Panc1 (cell line): ENCODE measurements at regions not wholly inside any gene's neighbourhood (a gene's known extent, or its start where the extent isn't known, plus 50 kb on each side); places are given as distances from the start of the nearest gene placed in this dataset.

Experiments
- ATAC-seq: fragments of 200-7000 bp; cut with Tn5 transposase; 2 replicates; pipeline ENCODE4 v1.9.1; 2020; ENCODE audit warnings: mild to moderate bottlenecking, moderate library complexity
- BruUV-seq: library from RNA; stranded (reverse); fragments of 400-500 nt; replicated peaks from 2 replicates; lab custom pipeline; 2021; lab: Mats Ljungman, UMichigan
- CTCF ChIA-PET: fragments of 300-600 bp; sonication (Branson Sonifier 250); formaldehyde crosslinking; loops from one replicate; lab custom pipeline; 2022; ENCODE audit warnings: antibody characterized with exemption; lab: Charles Lee
- POLR2A ChIA-PET: fragments of 300-600 bp; sonication (Branson Sonifier 250); formaldehyde crosslinking; loops from one replicate; lab custom pipeline; 2022; ENCODE audit warnings: antibody characterized with exemption; lab: Charles Lee
- DNase-seq: peaks from one replicate; pipeline ENCODE4 v3.0.0-alpha.2; 2010; ENCODE audit warnings: low read depth, low spot score
- H3K27ac ChIP-seq: 2 replicates; pipeline ENCODE4 v1.5.1; 2011; ENCODE audit warnings: mild to moderate bottlenecking, low read length, inconsistent platforms
- H3K27me3 ChIP-seq: fragments of 200-500 bp; sonication (Bioruptor generic); 2 replicates; pipeline ENCODE4 v1.6.0; 2014; ENCODE audit warnings: low read length, inconsistent platforms; ENCODE audit not compliant: control insufficient read depth, insufficient read depth
- H3K36me3 ChIP-seq: fragments of 200-500 bp; sonication (Bioruptor generic); 2 replicates; pipeline ENCODE4 v1.5.1; 2014; ENCODE audit warnings: inconsistent platforms, mild to moderate bottlenecking, low read length, moderate library complexity; ENCODE audit not compliant: control insufficient read depth, insufficient read depth
- H3K4me1 ChIP-seq: 2 replicates; pipeline ENCODE4 v1.5.1; 2011; ENCODE audit warnings: inconsistent platforms, mild to moderate bottlenecking, low read length, moderate library complexity; ENCODE audit not compliant: control insufficient read depth, insufficient read depth
- H3K4me3 ChIP-seq, 2 experiments: 2 replicates each; pipeline ENCODE4 v1.5.1; 2011 to 2012; ENCODE audit warnings: low read depth in 2 of 2, low read length in 2 of 2, mild to moderate bottlenecking in 2 of 2, inconsistent platforms in 1 of 2, moderate library complexity in 1 of 2
- H3K9me3 ChIP-seq: fragments of 200-500 bp; sonication (Bioruptor generic); 2 replicates; pipeline ENCODE4 v1.5.1; 2014; ENCODE audit warnings: low read depth, mild to moderate bottlenecking, inconsistent platforms, low read length, moderate library complexity; ENCODE audit not compliant: control insufficient read depth, insufficient read depth
- CTCF ChIP-seq: fragments of 450-650 bp; IDR thresholded peaks from 2 replicates; pipeline ENCODE4 v1.5.1; 2017; ENCODE audit warnings: mild to moderate bottlenecking
- POLR2AphosphoS5 ChIP-seq: IDR thresholded peaks from 2 replicates; pipeline ENCODE4 v1.6.1; 2012; ENCODE audit warnings: mild to moderate bottlenecking, low read depth, low read length, moderate library complexity
- REST ChIP-seq, 2 experiments: IDR thresholded peaks; 2 replicates each; pipeline ENCODE4 v1.6.1; 2011 to 2012; ENCODE audit warnings: low read depth in 2 of 2, control low read depth in 1 of 2, low read length in 1 of 2, mild to moderate bottlenecking in 1 of 2, moderate library complexity in 1 of 2; ENCODE audit not compliant: insufficient read depth in 1 of 2
- SIN3A ChIP-seq: IDR thresholded peaks from 2 replicates; pipeline ENCODE4 v1.6.1; 2012; ENCODE audit warnings: low read depth, mild to moderate bottlenecking, low read length, moderate library complexity, borderline replicate concordance; ENCODE audit not compliant: insufficient read depth
- TCF7L2 ChIP-seq: IDR thresholded peaks from 2 replicates; pipeline ENCODE4 v1.6.1; 2011; ENCODE audit warnings: mild to moderate bottlenecking, low read depth, low read length, inconsistent platforms
- in situ Hi-C: cut with HindIII; loops from 2 replicates; pipeline ENCODE4 v1.10.0; 2016; ENCODE audit warnings: low sequenced_read_pairs, low pct_unique_long_range_greater_than_20kb
- intact Hi-C: fragments of 100-400 bp; cut with micrococcal nuclease; formaldehyde crosslinking; loops from one replicate; pipeline ENCODE4 v1.10.0; 2022; ENCODE audit not compliant: unreplicated experiment

GRCh38 chr12:86683568-86684304, 427.5 kb upstream of the MGAT4C start:
- ChIA-PET CTCF (no interaction called here), POLR2A (no interaction called here)
- intact Hi-C loops (no loop called here), in situ Hi-C loops (no loop called here)
- no peak overlapping the region for H3K27ac ChIP-seq
- TF ChIP-seq REST (IDR thresholded peaks at IDR 0.05; ENCODE audit: insufficient read depth in 1 of 2, low read depth in 2 of 2, low read length in 1 of 2), result no peak
- TF ChIP-seq SIN3A, result no peak
- TF ChIP-seq TCF7L2, result no peak
- TF ChIP-seq CTCF, result no peak
- no peak for TF ChIP-seq POLR2AphosphoS5
- no peak for ATAC-seq
- H3K4me1 ChIP-seq, result no peaks in the 10 kb centered on the region
- BruUV-seq, result no TSS peak
- no peaks in the 10 kb centered on the region for H3K9me3 ChIP-seq
- H3K4me3 ChIP-seq, result no peak overlapping the region
- no peaks in the 10 kb centered on the region for H3K36me3 ChIP-seq
- no peak for DNase-seq
- no peaks in the 10 kb centered on the region for H3K27me3 ChIP-seq

- BruUV-seq, result no TSS peak
- no peaks in the 10 kb centered on the region for H3K36me3 ChIP-seq
- intact Hi-C loops (no loop called here), in situ Hi-C loops (no loop called here)
- no peak overlapping the region for H3K27ac ChIP-seq
- H3K27me3 ChIP-seq, result no peaks in the 10 kb centered on the region
- H3K4me1 ChIP-seq, result no peaks in the 10 kb centered on the region
- H3K4me3 ChIP-seq, result no peak overlapping the region
- ChIA-PET POLR2A (no interaction called here), CTCF (no interaction called here)
- DNase-seq (no peak), ATAC-seq (no peak)
- TF ChIP-seq SIN3A (no peak), TCF7L2 (no peak), POLR2AphosphoS5 (no peak), CTCF (no peak), REST (IDR thresholded peaks at IDR 0.05; ENCODE audit: insufficient read depth in 1 of 2, low read depth in 2 of 2, low read length in 1 of 2) (no peak)
- H3K9me3 ChIP-seq, result no peaks in the 10 kb centered on the region
These were observed 424.9 kb upstream of the MGAT4C start for GRCh38 chr12:86681060-86681459.
